Bronchial epithelial cell (primary cell): ENCODE measurements at regions not wholly inside any gene's neighbourhood (a gene's known extent, or its start where the extent isn't known, plus 50 kb on each side); places are given as distances from the start of the nearest gene placed in this dataset.
"Not testable (repeated sequence)": the region's sequence is repeated elsewhere in the genome, so short reads cannot be mapped to it uniquely, and the experiment has no call there.

ENCODE experiments used
- DNase-seq: peaks from one replicate; pipeline ENCODE4 v3.0.0-alpha.2; 2010; ENCODE audit warnings: low read depth
- FAIRE-seq: peaks from 2 replicates; lab custom pipeline; 2011; peaks lifted over from hg19 to GRCh38; lab: Jason Lieb, UNC
- H3K27me3 ChIP-seq: 2 replicates; pipeline ENCODE4 v1.5.1; 2011; ENCODE audit warnings: low read length; ENCODE audit not compliant: control insufficient read depth, insufficient read depth
- H3K36me3 ChIP-seq: 2 replicates; pipeline ENCODE4 v1.5.1; 2011; ENCODE audit warnings: low read length; ENCODE audit not compliant: control insufficient read depth, insufficient read depth
- H3K4me3 ChIP-seq: 2 replicates; pipeline ENCODE4 v1.5.1; 2011; ENCODE audit warnings: mild to moderate bottlenecking, low read depth, low read length, control low read depth
- TF ChIP-seq, protein P1 (sequence below): IDR thresholded peaks from 2 replicates; pipeline ENCODE4 v1.5.1; 2011; ENCODE audit warnings: mild to moderate bottlenecking, moderate library complexity, low read length, control low read depth, inconsistent platforms; ENCODE audit not compliant: insufficient read depth, severe bottlenecking

DNA sequence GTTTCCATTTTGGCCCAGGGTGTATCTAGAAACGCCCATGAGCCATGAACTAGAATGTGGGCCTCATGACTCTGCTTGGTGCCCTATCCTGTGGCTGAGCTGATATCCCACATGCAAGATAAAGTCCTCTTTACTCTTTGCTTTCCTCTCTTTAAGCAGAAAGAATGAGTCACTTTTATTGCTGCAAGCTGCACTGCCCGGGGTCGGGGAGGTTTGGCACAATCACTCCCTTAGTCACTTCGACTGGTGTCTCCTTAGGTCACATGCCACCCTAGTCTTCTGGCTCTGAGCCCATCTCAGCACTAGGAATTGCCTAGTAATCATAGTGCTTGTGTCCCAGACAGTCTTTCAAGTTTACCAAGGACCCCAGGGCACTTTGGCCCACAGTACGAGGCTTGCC is 75.1 kb upstream of the CXorf66 start:
- H3K4me3 ChIP-seq, result no peak overlapping the region
- H3K27me3 ChIP-seq, result no peaks in the 10 kb centered on the region
- FAIRE-seq (no peak), DNase-seq (peak; percentile 51)
- no peaks in the 10 kb centered on the region for H3K36me3 ChIP-seq
- TF ChIP-seq, protein P1, sequence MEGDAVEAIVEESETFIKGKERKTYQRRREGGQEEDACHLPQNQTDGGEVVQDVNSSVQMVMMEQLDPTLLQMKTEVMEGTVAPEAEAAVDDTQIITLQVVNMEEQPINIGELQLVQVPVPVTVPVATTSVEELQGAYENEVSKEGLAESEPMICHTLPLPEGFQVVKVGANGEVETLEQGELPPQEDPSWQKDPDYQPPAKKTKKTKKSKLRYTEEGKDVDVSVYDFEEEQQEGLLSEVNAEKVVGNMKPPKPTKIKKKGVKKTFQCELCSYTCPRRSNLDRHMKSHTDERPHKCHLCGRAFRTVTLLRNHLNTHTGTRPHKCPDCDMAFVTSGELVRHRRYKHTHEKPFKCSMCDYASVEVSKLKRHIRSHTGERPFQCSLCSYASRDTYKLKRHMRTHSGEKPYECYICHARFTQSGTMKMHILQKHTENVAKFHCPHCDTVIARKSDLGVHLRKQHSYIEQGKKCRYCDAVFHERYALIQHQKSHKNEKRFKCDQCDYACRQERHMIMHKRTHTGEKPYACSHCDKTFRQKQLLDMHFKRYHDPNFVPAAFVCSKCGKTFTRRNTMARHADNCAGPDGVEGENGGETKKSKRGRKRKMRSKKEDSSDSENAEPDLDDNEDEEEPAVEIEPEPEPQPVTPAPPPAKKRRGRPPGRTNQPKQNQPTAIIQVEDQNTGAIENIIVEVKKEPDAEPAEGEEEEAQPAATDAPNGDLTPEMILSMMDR, result no peak

DNA sequence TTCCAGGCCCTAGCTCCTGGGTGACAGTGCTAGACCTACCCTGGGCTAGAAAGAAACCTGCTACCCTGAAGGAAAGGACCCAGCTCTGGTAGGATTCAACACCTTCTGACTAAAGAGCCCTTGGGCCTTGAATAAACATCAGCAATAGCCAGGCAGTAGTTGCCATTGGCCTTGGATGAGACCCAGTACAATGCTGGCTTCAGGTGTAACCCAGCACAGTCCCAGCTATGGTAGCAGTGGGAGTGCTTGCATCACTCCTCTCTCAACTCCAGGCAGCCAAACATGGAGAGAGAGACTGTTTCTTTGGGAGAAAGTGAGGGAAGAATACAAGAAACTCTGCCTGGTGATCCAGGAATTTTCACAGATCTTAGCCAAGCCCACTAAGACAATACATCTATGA is 73.5 kb upstream of the CXorf66 start:
- DNase-seq, result no peak
- TF ChIP-seq, protein P1, result no peak
- H3K36me3 ChIP-seq, result no peaks in the 10 kb centered on the region
- H3K4me3 ChIP-seq, result no peak overlapping the region
- no peaks in the 10 kb centered on the region for H3K27me3 ChIP-seq
- no peak for FAIRE-seq

GRCh38 chrX:140034916-140035315 is 69.6 kb upstream of the CXorf66 start:
- DNase-seq (peak; percentile 0), FAIRE-seq (no peak)
- H3K36me3 ChIP-seq, result no peaks in the 10 kb centered on the region
- TF ChIP-seq, protein P1, result peak; percentile 28
- no peak overlapping the region for H3K4me3 ChIP-seq
- H3K27me3 ChIP-seq, result no peaks in the 10 kb centered on the region

GRCh38 chrX:140022482-140022881 is 57.2 kb upstream of the CXorf66 start:
- Histone ChIP-seq H3K36me3 (no peaks in the 10 kb centered on the region), H3K4me3 (no peak overlapping the region), H3K27me3 (no peaks in the 10 kb centered on the region)
- TF ChIP-seq, protein P1, result no peak
- DNase-seq, result no peak
- FAIRE-seq, result no peak

DNA sequence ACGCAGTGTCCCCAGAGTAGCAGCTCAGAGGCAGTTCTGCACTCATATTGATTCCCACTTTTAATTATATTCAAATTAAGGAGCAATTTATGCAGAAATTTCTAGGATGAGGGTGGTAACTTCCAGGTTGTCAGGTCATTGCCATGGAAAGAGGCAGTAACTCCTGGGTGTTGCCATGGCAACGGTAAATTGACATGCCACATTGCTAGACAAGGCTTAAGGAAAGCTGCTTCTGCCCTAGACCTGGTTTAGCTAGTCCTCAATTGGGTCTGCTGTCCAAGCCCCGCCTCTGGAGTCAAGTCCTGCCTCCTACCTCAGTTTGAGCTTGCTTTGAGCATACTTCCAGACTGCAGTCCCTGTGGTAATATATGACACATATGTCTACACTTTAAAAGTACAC is 53.8 kb upstream of the CXorf66 start:
- not testable (repeated sequence) for DNase-seq, H3K27me3 ChIP-seq, H3K36me3 ChIP-seq, H3K4me3 ChIP-seq
- FAIRE-seq, result peak; percentile 94
